MCF 10A (cell line): ENCODE measurements at regions not wholly inside any gene's neighbourhood (a gene's known extent, or its start where the extent isn't known, plus 50 kb on each side); places are given as distances from the start of the nearest gene placed in this dataset.
"Not testable (repeated sequence)": the region's sequence is repeated elsewhere in the genome, so short reads cannot be mapped to it uniquely, and the experiment has no call there.

ENCODE experiments used
- BruUV-seq: library from RNA; stranded (reverse); fragments of 400-500 nt; replicated peaks from 2 replicates; lab custom pipeline; 2021; lab: Mats Ljungman, UMichigan
- CTCF ChIA-PET: fragments of 300-600 bp; sonication (Branson Sonifier 250); formaldehyde crosslinking; extraction: SDS; loops from one replicate; lab custom pipeline; 2021; ENCODE audit warnings: antibody characterized with exemption, inconsistent platforms; lab: Yijun Ruan, JAX
- POLR2A ChIA-PET: fragments of 300-600, 350-650 bp; sonication (Branson Sonifier 250); formaldehyde crosslinking; extraction: SDS; loops from one replicate; lab custom pipeline; 2020; ENCODE audit warnings: antibody characterized with exemption, inconsistent platforms; lab: Yijun Ruan, JAX
- DNase-seq: peaks from one replicate; pipeline ENCODE4 v3.0.0-alpha.2; 2018; ENCODE audit not compliant: unreplicated experiment
- H3K27ac Mint-ChIP-seq: one replicate; pipeline ENCODE4 v1.8.0; 2022; ENCODE audit warnings: mild to moderate bottlenecking, low read depth, mixed read lengths; ENCODE audit not compliant: unreplicated experiment
- H3K27me3 Mint-ChIP-seq: one replicate; pipeline ENCODE4 v1.8.0; 2022; ENCODE audit warnings: mixed read lengths; ENCODE audit not compliant: insufficient read depth, unreplicated experiment
- H3K36me3 Mint-ChIP-seq: one replicate; pipeline ENCODE4 v1.8.0; 2022; ENCODE audit warnings: mild to moderate bottlenecking, moderate library complexity, mixed read lengths; ENCODE audit not compliant: insufficient read depth, unreplicated experiment
- H3K4me1 Mint-ChIP-seq: one replicate; pipeline ENCODE4 v1.8.0; 2022; ENCODE audit warnings: mixed read lengths; ENCODE audit not compliant: insufficient read depth, unreplicated experiment
- H3K4me3 Mint-ChIP-seq: one replicate; pipeline ENCODE4 v1.8.0; 2022; ENCODE audit warnings: mild to moderate bottlenecking, moderate library complexity, mixed read lengths; ENCODE audit not compliant: unreplicated experiment
- H3K9me3 Mint-ChIP-seq: one replicate; pipeline ENCODE4 v1.8.0; 2022; ENCODE audit warnings: mixed read lengths; ENCODE audit not compliant: unreplicated experiment
- intact Hi-C: fragments of 100-400 bp; cut with micrococcal nuclease; formaldehyde crosslinking; loops from 2 replicates; pipeline ENCODE4 v1.14.1; 2022
- TF ChIP-seq, protein P1 (sequence below): fragments of 200-600 bp; IDR thresholded peaks from one replicate; pipeline ENCODE4 v1.8.0; 2022; ENCODE audit warnings: antibody characterized with exemption, mild to moderate bottlenecking; ENCODE audit not compliant: unreplicated experiment

DNA sequence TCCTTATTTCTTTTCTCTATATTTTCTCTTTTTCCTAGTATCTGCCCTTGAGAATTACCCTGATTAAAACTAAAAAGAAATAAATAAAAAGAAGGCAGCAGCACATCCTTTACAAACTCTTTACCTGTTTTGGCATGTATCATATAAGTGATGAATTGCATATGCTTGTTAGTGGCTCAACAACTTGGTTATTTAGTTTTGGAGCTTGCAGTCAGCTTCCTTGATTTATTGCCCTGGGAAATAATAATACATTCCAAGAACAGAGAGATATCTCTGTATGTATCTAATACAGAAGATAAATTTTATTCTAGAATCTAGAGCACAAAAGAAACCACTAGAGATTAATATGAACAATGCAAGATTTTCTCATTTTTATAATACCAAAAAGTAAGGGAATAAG lies 139.8 kb upstream of the ZC3H15 start:
- no peak for DNase-seq
- intact Hi-C loops: no loop called here
- TF ChIP-seq, protein P1, sequence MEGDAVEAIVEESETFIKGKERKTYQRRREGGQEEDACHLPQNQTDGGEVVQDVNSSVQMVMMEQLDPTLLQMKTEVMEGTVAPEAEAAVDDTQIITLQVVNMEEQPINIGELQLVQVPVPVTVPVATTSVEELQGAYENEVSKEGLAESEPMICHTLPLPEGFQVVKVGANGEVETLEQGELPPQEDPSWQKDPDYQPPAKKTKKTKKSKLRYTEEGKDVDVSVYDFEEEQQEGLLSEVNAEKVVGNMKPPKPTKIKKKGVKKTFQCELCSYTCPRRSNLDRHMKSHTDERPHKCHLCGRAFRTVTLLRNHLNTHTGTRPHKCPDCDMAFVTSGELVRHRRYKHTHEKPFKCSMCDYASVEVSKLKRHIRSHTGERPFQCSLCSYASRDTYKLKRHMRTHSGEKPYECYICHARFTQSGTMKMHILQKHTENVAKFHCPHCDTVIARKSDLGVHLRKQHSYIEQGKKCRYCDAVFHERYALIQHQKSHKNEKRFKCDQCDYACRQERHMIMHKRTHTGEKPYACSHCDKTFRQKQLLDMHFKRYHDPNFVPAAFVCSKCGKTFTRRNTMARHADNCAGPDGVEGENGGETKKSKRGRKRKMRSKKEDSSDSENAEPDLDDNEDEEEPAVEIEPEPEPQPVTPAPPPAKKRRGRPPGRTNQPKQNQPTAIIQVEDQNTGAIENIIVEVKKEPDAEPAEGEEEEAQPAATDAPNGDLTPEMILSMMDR: no peak
- ChIA-PET POLR2A (interaction anchor here (1.1 kb wide), 1 partner anchor 139 kb away, joined by 8 read pairs; the partner anchor contains the start of gene ZC3H15), CTCF (no interaction called here)
- Mint-ChIP-seq H3K27me3 (no peaks in the 10 kb centered on the region), H3K4me1 (peaks cover 15% of the 10 kb centered on the region), H3K9me3 (no peaks in the 10 kb centered on the region), H3K27ac (peak overlapping the region; percentile 27), H3K36me3 (no peaks in the 10 kb centered on the region), H3K4me3 (no peak overlapping the region)
- no TSS peak for BruUV-seq

GRCh38 chr2:186347472-186347871 lies 138.6 kb upstream of the ZC3H15 start:
- H3K4me1 Mint-ChIP-seq: peaks cover 15% of the 10 kb centered on the region
- peak; percentile 39 for DNase-seq
- ChIA-PET POLR2A (interaction anchor here (0.5 to 2.8 kb wide), 6 partner anchors 19 to 172 kb away, joined by 3 to 17 read pairs (median 4); partner anchors contain the start of gene ZC3H15), CTCF (interaction anchor here (0.7 kb wide), 1 partner anchor 29 kb away, joined by 3 read pairs; no protein-coding TSS in a partner anchor)
- TF ChIP-seq, protein P1: no peak
- peak overlapping the region; percentile 27 for H3K27ac Mint-ChIP-seq
- H3K27me3 Mint-ChIP-seq: no peaks in the 10 kb centered on the region
- H3K4me3 Mint-ChIP-seq: no peak overlapping the region
- intact Hi-C loops: no loop called here
- H3K36me3 Mint-ChIP-seq: no peaks in the 10 kb centered on the region
- peaks cover 4% of the 10 kb centered on the region for H3K9me3 Mint-ChIP-seq
- no TSS peak for BruUV-seq

DNA sequence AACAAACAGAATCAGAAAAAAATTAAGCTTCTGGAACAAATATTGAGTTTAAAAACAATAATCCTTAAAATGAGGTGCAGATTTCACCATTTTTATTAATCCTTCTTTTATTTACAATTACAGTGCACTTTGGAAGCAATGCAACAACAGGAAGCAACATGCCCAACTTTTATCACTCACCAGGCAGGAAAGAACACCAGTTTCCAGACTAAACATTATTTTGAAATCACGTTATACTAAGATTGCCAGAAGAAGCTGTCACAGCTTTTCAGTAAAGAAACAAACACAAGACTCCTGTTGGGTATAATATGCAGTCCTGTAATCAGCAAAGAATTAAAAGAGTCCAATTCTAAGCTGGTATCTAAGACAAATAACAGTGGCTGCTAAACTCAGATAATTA lies 137.9 kb upstream of the ZC3H15 start:
- BruUV-seq: no TSS peak

GRCh38 chr2:186349508-186349907 lies 136.6 kb upstream of the ZC3H15 start:
- BruUV-seq: no TSS peak
- TF ChIP-seq, protein P1: no peak

More for the DNA sequence above, 137.9 kb upstream of the ZC3H15 start:
- Mint-ChIP-seq H3K36me3 (no peaks in the 10 kb centered on the region), H3K9me3 (peaks cover 8% of the 10 kb centered on the region), H3K27me3 (no peaks in the 10 kb centered on the region), H3K4me1 (peaks cover 15% of the 10 kb centered on the region), H3K4me3 (no peak overlapping the region), H3K27ac (peak overlapping the region; percentile 16)
- peak; percentile 37 for DNase-seq
- ChIA-PET POLR2A (interaction anchor here (0.6 to 2.8 kb wide), 8 partner anchors 18 to 241 kb away, joined by 3 to 17 read pairs (median 4); partner anchors contain the start of genes ITGAV and ZC3H15), CTCF (interaction anchor here (0.7 to 1.6 kb wide), 2 partner anchors 28 to 113 kb away, joined by 3 to 4 read pairs; no protein-coding TSS in a partner anchor)
- intact Hi-C loops: no loop called here
- TF ChIP-seq, protein P1: no peak

GRCh38 chr2:186354160-186354559 lies 131.9 kb upstream of the ZC3H15 start:
- intact Hi-C loops, H3K27me3 Mint-ChIP-seq, H3K27ac Mint-ChIP-seq, H3K36me3 Mint-ChIP-seq, BruUV-seq, DNase-seq, POLR2A ChIA-PET, H3K4me1 Mint-ChIP-seq, CTCF ChIA-PET, H3K4me3 Mint-ChIP-seq: not testable (repeated sequence)
- H3K9me3 Mint-ChIP-seq: peaks cover 16% of the 10 kb centered on the region

More at GRCh38 chr2:186349508-186349907, 136.6 kb upstream of the ZC3H15 start:
- H3K36me3 Mint-ChIP-seq: no peaks in the 10 kb centered on the region
- peak; percentile 93 for DNase-seq
- H3K27ac Mint-ChIP-seq: peak overlapping the region; percentile 64
- H3K9me3 Mint-ChIP-seq: peaks cover 16% of the 10 kb centered on the region
- H3K4me3 Mint-ChIP-seq: peak overlapping the region; percentile 60
- ChIA-PET POLR2A (interaction anchor here (0.9 to 2.8 kb wide), 2 partner anchors 72 to 79 kb away, joined by 3 to 17 read pairs; no protein-coding TSS in a partner anchor), CTCF (interaction anchor here (1.6 kb wide), 1 partner anchor 111 kb away, joined by 4 read pairs; no protein-coding TSS in a partner anchor)
- no peaks in the 10 kb centered on the region for H3K27me3 Mint-ChIP-seq
- peaks cover 15% of the 10 kb centered on the region for H3K4me1 Mint-ChIP-seq
- intact Hi-C loops: no loop called here
